Stimulated activated memory B cell treated with anti-CD40 and anti-IgM and Interleukin-4, amounts not matched to agents 10 μg/mL and 1 μg/mL and 100 μg/mL, for 72 hours (primary cell): ENCODE measurements at regions not wholly inside any gene's neighbourhood (a gene's known extent, or its start where the extent isn't known, plus 50 kb on each side); places are given as distances from the start of the nearest gene placed in this dataset.

Experiments
- ATAC-seq: fragments of 150-1000 bp; cut with Tn5 transposase; 2 replicates; pipeline ENCODE4 v1.10.0; 2021
- H3K27ac Mint-ChIP-seq: one replicate; pipeline ENCODE4 v1.8.0; 2022; ENCODE audit warnings: mild to moderate bottlenecking, mixed read lengths
- H3K27me3 Mint-ChIP-seq: one replicate; pipeline ENCODE4 v1.8.0; 2022; ENCODE audit warnings: mixed read lengths
- H3K36me3 Mint-ChIP-seq: one replicate; pipeline ENCODE4 v1.8.0; 2022; ENCODE audit warnings: mixed read lengths
- H3K4me1 Mint-ChIP-seq: one replicate; pipeline ENCODE4 v1.8.0; 2022; ENCODE audit warnings: mixed read lengths
- H3K4me3 Mint-ChIP-seq: one replicate; pipeline ENCODE4 v1.8.0; 2022; ENCODE audit warnings: mild to moderate bottlenecking, moderate library complexity, mixed read lengths
- H3K9me3 Mint-ChIP-seq: one replicate; pipeline ENCODE4 v1.8.0; 2022; ENCODE audit warnings: mixed read lengths

- Mint-ChIP-seq H3K27me3 (no peaks in the 10 kb centered on the region), H3K36me3 (no peaks in the 10 kb centered on the region), H3K4me3 (no peak overlapping the region), H3K4me1 (no peaks in the 10 kb centered on the region), H3K9me3 (no peaks in the 10 kb centered on the region), H3K27ac (no peak overlapping the region)
- no peak for ATAC-seq
These were observed 168.5 kb downstream of the DHX35 start for GRCh38 chr20:39130627-39131026.

DNA sequence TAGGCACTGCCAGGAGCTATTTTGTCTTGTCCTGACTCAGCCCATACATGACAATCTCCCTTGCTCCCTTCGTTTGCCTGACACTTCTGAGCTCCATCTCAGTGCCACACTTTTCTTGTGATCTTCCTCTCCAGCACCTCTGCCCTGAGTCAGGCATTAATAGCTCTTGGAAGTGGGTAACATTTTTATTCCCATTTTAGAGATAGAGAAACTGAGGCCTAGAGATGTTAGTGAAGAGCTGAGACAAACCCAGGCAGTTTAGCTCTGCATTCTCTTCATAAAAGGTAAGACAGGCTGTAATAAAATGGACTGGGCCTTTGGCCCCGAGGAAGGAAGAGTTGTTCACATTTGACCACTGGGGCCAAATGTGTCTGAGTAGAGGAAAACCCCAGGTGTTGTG lies 167.4 kb downstream of the DHX35 start:
- H3K27ac Mint-ChIP-seq = no peak overlapping the region
- ATAC-seq = no peak
- H3K9me3 Mint-ChIP-seq = peaks cover 3% of the 10 kb centered on the region
- H3K27me3 Mint-ChIP-seq = no peaks in the 10 kb centered on the region
- H3K36me3 Mint-ChIP-seq = no peaks in the 10 kb centered on the region
- H3K4me1 Mint-ChIP-seq = no peaks in the 10 kb centered on the region
- no peak overlapping the region for H3K4me3 Mint-ChIP-seq

DNA sequence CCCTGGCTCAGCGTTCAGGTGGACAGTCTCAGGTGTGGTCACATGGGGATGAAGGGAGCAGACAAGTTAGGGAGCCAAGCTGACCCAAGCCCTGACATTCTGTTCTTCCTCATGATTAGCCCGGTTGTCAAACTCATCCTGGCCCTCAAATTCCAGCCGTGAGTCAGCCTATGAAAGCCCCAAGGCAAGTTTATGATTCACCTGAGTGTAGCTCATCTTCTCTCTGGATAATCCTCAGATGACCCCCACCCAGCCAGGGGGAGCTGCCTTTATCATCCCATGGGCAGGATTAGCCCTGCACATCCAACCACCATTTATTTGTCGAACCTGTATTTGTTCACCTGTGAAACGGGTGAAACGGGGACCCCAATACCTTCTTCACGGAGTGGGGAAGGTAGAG lies 161.9 kb downstream of the DHX35 start:
- peaks cover 27% of the 10 kb centered on the region for H3K27me3 Mint-ChIP-seq
- ATAC-seq = no peak
- H3K27ac Mint-ChIP-seq = no peak overlapping the region
- H3K4me1 Mint-ChIP-seq = no peaks in the 10 kb centered on the region
- H3K9me3 Mint-ChIP-seq = peaks cover 3% of the 10 kb centered on the region
- H3K36me3 Mint-ChIP-seq = no peaks in the 10 kb centered on the region
- H3K4me3 Mint-ChIP-seq = no peak overlapping the region

- Mint-ChIP-seq H3K36me3 (no peaks in the 10 kb centered on the region), H3K27ac (no peak overlapping the region), H3K4me3 (no peak overlapping the region), H3K9me3 (peaks cover 3% of the 10 kb centered on the region), H3K27me3 (peaks cover 33% of the 10 kb centered on the region), H3K4me1 (peaks cover 6% of the 10 kb centered on the region)
- no peak for ATAC-seq
These were observed 161.0 kb downstream of the DHX35 start for GRCh38 chr20:39123185-39123557.

- H3K27me3 Mint-ChIP-seq = peaks cover 59% of the 10 kb centered on the region
- no peaks in the 10 kb centered on the region for H3K9me3 Mint-ChIP-seq
- no peaks in the 10 kb centered on the region for H3K36me3 Mint-ChIP-seq
- no peak overlapping the region for H3K4me3 Mint-ChIP-seq
- H3K4me1 Mint-ChIP-seq = peaks cover 6% of the 10 kb centered on the region
- H3K27ac Mint-ChIP-seq = no peak overlapping the region
- ATAC-seq = no peak
These were observed 155.3 kb downstream of the DHX35 start for GRCh38 chr20:39117491-39117890.

DNA sequence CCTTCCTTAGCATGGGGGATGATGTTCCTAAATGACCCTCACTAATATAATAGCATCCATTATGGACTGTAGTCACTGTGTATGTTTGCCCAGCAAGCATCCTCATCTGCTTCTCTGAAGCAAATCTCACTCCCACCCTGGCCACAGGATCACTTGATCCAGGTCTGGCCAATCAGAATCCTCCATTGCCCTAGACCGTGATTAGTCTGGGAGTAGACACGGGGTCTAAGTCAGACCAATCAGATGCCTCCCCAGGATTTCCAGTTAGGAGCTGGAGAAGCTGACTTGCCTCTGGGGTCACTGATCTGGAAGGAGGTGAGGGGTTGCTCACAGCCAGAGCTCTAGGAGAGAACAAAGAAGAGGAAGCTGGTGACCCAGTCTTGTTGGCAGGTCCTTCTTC lies 153.9 kb downstream of the DHX35 start:
- H3K9me3 Mint-ChIP-seq = no peaks in the 10 kb centered on the region
- no peaks in the 10 kb centered on the region for H3K36me3 Mint-ChIP-seq
- H3K27ac Mint-ChIP-seq = no peak overlapping the region
- H3K4me3 Mint-ChIP-seq = no peak overlapping the region
- no peak for ATAC-seq
- peaks cover 62% of the 10 kb centered on the region for H3K27me3 Mint-ChIP-seq
- peaks cover 12% of the 10 kb centered on the region for H3K4me1 Mint-ChIP-seq

GRCh38 chr20:39112178-39112743 lies 150.1 kb downstream of the DHX35 start:
- Mint-ChIP-seq H3K36me3 (no peaks in the 10 kb centered on the region), H3K27ac (no peak overlapping the region), H3K27me3 (peaks cover 66% of the 10 kb centered on the region), H3K4me1 (peaks cover 13% of the 10 kb centered on the region), H3K9me3 (no peaks in the 10 kb centered on the region), H3K4me3 (no peak overlapping the region)
- ATAC-seq = peak; percentile 56

- Mint-ChIP-seq H3K4me1 (peaks cover 13% of the 10 kb centered on the region), H3K36me3 (no peaks in the 10 kb centered on the region), H3K4me3 (no peak overlapping the region), H3K27ac (no peak overlapping the region), H3K27me3 (peaks cover 67% of the 10 kb centered on the region), H3K9me3 (no peaks in the 10 kb centered on the region)
- ATAC-seq = no peak
These were observed 149.4 kb downstream of the DHX35 start for GRCh38 chr20:39111359-39112177.

DNA sequence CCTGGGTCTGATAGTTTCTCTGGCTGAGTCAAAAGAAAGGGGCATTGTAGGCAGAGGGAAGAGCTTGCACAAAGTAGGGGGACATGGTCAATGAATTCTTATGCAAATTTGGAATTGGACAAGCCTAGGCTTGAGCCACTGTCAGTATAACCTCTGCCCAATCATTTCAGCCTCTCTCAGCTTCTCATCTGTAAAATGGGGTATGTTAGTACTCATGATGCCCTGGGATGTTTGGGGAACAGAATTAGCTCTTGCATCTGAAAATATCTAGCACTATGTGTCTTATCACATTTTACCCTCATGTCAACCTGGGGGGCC lies 148.6 kb downstream of the DHX35 start:
- no peak for ATAC-seq
- Mint-ChIP-seq H3K4me1 (peaks cover 13% of the 10 kb centered on the region), H3K27me3 (peaks cover 67% of the 10 kb centered on the region), H3K36me3 (no peaks in the 10 kb centered on the region), H3K4me3 (no peak overlapping the region), H3K9me3 (peaks cover 3% of the 10 kb centered on the region), H3K27ac (no peak overlapping the region)

DNA sequence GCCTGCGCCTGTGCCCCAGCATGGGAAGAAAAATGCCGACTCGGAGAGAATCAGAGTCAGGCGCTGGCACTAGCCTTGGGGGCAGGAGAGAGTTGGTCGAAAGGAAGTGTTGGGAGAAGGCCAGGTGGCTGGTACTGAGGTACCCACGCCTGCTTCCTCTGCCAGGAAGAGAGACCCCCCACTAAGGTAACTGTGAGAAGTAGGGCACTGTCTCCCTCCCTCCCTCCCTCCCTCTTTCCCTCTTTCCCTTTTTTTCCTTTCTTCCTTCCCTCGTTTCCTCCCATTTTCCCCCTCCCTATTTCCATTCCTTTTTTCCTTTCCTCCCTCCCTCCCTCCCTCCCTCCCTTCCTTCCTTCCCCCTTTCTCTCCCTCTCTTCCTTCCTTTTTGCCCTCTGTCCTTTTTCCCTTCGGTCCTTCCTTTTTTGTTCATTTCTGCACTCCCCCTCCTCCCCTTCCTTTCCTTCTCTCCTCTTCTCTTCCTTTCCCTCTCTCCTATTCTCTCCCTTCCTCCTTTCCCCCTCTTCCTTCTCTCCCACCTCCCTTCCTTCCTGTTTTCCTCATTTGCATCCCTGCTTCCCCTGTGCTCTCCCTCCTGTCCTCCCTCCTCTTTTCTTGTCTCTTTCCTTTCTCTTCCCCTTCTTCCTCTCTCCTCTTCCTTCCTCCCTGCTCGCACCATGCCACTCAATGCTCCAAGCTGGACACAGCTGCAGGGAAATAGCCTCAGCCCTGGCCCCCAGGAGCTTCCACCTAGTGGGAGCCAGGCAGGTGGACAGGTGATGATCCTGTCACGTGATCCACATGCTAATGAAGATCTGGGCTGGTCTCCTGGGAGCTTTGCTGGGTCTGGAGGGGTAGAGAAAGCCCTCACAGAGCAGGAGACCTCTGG lies 148.0 kb downstream of the DHX35 start:
- H3K4me1 Mint-ChIP-seq = peaks cover 13% of the 10 kb centered on the region
- peaks cover 3% of the 10 kb centered on the region for H3K9me3 Mint-ChIP-seq
- no peak overlapping the region for H3K27ac Mint-ChIP-seq
- no peak for ATAC-seq
- H3K4me3 Mint-ChIP-seq = no peak overlapping the region
- H3K36me3 Mint-ChIP-seq = no peaks in the 10 kb centered on the region
- peaks cover 67% of the 10 kb centered on the region for H3K27me3 Mint-ChIP-seq

DNA sequence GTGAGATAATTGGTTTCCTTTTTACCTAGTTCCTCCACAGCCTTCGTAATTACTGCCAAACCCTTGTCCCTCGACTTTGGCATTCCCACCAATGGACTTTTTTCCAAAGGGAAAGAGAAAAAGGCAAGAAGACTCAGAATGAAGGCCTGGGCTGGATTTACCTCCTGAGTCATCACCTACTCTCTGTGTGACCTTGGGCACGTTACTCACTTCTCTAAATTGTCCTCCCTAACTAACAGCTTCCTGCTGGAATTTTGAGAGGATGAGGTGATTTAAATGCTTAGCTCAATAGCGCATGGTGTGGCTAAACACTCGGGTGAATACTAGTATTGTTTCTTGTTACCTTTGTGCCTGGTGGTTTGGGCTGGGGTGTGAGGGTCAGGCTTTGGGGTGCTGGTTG lies 146.6 kb downstream of the DHX35 start:
- Mint-ChIP-seq H3K4me3 (no peak overlapping the region), H3K27me3 (peaks cover 64% of the 10 kb centered on the region), H3K27ac (no peak overlapping the region), H3K9me3 (peaks cover 5% of the 10 kb centered on the region), H3K4me1 (peaks cover 13% of the 10 kb centered on the region), H3K36me3 (no peaks in the 10 kb centered on the region)
- ATAC-seq = no peak

DNA sequence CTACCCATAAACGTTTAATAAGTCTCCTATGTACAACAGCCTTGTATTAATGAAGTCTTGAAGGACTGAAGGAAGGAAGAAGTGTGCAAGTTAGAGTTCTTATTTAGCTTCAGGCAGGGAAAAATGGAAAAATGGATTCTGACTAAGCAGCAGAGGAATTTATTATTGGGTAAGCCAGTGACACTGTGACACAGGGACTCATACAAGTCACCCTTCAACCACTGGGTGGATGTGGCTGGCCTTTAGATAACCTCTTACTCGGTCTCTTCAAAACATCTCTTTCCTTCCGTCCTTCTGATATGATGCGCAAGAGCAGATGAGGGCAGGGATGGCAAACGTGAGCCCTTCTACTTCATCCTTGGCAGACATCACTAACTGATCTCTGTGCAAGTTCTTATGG lies 145.6 kb downstream of the DHX35 start:
- peaks cover 10% of the 10 kb centered on the region for H3K9me3 Mint-ChIP-seq
- H3K4me3 Mint-ChIP-seq = no peak overlapping the region
- no peaks in the 10 kb centered on the region for H3K36me3 Mint-ChIP-seq
- ATAC-seq = no peak
- peaks cover 13% of the 10 kb centered on the region for H3K4me1 Mint-ChIP-seq
- peaks cover 72% of the 10 kb centered on the region for H3K27me3 Mint-ChIP-seq
- no peak overlapping the region for H3K27ac Mint-ChIP-seq

DNA sequence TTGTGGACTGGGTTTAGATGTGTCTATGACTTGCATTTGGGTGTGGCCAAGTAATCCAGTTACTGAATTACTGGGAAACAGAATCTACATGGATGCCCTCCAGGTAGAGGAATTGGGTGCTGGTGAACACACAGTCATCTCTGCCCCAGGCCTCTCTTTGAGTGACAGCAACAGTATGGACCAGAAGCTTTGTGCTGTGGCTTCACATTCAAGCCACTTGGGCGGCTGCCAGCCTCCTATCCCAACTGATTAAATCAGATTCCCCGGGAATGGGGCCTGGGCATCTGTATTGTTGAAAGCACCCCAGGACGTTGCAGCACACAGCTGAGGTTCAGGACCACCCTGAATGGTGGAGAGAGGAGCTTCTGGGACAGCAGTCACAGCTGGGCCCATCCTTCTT lies 144.6 kb downstream of the DHX35 start:
- Mint-ChIP-seq H3K36me3 (no peaks in the 10 kb centered on the region), H3K27me3 (peaks cover 62% of the 10 kb centered on the region), H3K9me3 (peaks cover 10% of the 10 kb centered on the region)

DNA sequence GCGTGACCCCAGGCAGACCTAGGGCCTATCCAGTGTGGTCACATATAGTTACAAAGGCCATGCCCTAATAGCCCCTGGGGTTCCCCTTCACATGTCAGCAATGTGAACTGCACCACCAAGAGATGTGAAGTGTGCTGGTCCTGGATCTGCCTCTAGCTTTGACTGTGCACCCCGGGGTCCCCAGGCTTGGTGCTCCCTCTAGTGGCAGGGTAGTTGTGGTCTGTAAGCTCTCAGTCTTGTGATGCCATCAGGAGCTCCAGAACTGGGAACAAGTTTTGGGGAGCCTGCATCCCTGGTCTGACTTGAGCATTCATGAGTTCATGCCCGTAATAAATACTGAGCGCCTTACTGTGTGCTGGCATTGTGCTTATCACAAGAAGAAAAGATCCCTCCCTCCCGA lies 143.4 kb downstream of the DHX35 start:
- ATAC-seq = no peak
- H3K4me3 Mint-ChIP-seq = no peak overlapping the region
- no peaks in the 10 kb centered on the region for H3K36me3 Mint-ChIP-seq
- peaks cover 10% of the 10 kb centered on the region for H3K9me3 Mint-ChIP-seq
- H3K27me3 Mint-ChIP-seq = peaks cover 58% of the 10 kb centered on the region
- H3K27ac Mint-ChIP-seq = no peak overlapping the region
- H3K4me1 Mint-ChIP-seq = peaks cover 5% of the 10 kb centered on the region

More for the DNA sequence above, 144.6 kb downstream of the DHX35 start:
- H3K4me1 Mint-ChIP-seq = peaks cover 6% of the 10 kb centered on the region
- H3K27ac Mint-ChIP-seq = no peak overlapping the region
- ATAC-seq = no peak
- H3K4me3 Mint-ChIP-seq = no peak overlapping the region

GRCh38 chr20:39103732-39104131 lies 141.6 kb downstream of the DHX35 start:
- no peak for ATAC-seq
- Mint-ChIP-seq H3K9me3 (peaks cover 10% of the 10 kb centered on the region), H3K4me3 (no peak overlapping the region), H3K36me3 (no peaks in the 10 kb centered on the region), H3K4me1 (no peaks in the 10 kb centered on the region), H3K27ac (no peak overlapping the region), H3K27me3 (peaks cover 58% of the 10 kb centered on the region)
